ENCODE measurements at regions not wholly inside any gene's neighbourhood (a gene's known extent, or its start where the extent isn't known, plus 50 kb on each side); places are given as distances from the start of the nearest gene placed in this dataset.
"Not testable (repeated sequence)": the region's sequence is repeated elsewhere in the genome, so short reads cannot be mapped to it uniquely, and the experiment has no call there.

DNA sequence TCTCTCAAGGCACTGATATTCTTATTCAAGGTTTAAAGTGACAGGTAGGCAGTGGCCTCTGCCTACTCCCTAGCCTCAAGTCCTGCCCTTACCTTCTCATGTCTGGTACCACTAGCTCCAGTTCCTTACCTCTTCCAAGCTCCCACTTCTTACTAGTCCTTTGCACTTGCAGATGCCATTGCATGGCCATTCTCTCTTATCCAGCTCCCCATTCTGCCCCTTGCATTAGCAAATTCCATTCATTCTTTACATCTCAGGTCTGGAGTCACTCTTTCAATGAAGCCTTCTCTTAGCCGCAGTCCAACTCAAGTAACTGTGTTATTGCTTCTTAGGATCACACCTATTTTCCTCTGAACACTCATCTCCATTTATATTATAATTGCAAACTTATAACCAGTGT, 807.1 kb downstream of the EDEM1 start:
- DNase-seq (ENCODE audit: low spot score): no peak

- no peak for DNase-seq (ENCODE audit: low spot score)
These were observed 830.9 kb downstream of the EDEM1 start for GRCh38 chr3:6018456-6018855.

DNA sequence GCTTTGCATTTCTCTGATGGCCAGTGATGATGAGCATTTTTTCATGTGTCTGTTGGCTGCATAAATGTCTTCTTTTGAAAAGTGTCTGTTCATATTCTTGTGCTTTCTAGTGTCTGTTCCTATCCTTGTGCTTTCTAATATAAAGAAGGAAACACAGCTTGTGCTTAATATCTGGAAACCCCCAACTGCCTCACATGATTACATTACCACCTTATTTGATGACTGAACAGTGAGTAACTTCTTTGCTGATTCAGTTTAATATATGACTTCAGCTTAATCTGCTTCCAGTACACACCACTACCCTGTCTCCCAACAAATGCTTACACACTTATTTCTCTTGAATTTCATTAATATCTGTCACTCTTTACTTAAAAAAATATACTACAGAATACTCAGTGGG, 835.1 kb downstream of the EDEM1 start:
- DNase-seq (ENCODE audit: low spot score): no peak

DNA sequence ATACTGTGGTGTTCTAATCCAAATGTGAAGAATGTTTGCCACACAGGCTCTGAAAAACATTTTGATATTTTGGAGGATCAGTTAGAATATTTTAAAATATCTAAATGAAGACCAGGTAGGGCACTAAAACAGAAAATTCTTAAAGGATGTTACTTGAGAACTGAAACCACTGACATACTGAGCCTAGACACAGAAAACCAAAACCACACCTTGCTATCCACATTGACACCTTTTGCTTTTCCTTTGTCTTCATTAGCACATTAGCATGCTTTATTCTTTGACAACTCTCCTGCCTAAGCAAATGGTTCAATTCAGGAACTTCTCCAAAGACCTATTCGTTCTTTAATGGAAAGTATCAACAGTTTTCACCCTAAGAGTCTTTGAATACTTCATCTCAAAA, 835.9 kb upstream of the GRM7 start:
- no peak for DNase-seq (ENCODE audit: low spot score)

DNA sequence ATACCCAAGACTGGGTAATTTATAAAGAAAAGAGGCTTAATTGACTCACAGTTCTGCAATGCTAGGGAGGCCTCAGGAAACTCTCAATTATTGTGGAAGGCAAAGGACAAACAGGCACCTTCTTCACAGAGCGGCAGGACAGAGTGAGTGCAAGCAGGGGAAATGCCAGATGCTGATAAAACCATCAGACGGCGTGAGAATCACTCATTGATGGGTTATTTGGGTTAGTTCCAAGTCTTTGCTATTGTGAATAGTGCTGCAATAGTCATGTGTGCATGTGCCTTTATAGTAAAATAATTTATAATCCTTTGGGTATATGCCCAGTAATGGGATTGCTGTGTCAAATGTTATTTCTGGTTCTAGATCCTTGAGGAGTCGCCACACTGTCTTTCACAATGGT, 830.3 kb upstream of the GRM7 start:
- DNase-seq (ENCODE audit: low spot score): not testable (repeated sequence)

- no peak for DNase-seq (ENCODE audit: low spot score)
These were observed 825.3 kb upstream of the GRM7 start for GRCh38 chr3:6035626-6036025.

GRCh38 chr3:6039971-6040370, 820.9 kb upstream of the GRM7 start:
- DNase-seq (ENCODE audit: low spot score): no peak

DNA sequence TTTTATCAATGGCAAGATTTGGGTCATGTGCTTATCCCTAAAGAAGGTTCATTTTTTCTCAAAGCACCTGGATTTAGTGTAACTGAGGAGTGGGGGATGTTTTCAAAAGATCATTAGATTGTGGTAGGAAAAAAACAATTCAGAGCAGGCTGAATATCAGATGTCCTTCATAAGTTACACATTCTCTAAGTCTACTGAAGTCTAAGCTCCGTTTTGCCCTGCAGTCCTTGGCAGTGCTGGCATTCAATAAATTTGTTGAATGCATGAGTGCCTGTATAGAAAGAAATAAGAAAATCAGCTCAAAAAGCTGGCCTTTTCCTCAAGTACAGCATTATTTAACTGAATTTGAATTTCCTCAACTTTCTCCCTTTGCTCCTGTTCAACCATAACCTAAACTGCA, 819.0 kb upstream of the GRM7 start:
- no peak for DNase-seq (ENCODE audit: low spot score)

DNA sequence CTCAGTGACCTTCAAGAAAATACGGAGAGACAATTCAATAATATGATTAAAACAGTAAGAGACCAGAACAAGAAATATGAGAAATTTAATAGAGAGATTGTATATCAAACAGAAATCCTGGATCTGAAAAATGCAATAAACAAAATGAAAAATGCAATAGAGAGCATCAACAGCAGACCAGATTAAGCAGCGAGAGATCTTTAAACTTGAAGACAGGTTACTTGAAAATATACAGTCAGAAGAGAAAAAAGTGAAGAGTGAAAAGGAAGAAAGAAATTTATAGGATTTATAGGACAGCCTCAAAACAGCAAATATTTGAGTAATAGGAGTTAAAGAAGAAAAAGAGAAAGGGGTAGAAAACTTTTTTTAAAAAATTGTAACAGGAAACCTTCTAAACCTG, 813.9 kb upstream of the GRM7 start:
- no peak for DNase-seq (ENCODE audit: low spot score)

DNA sequence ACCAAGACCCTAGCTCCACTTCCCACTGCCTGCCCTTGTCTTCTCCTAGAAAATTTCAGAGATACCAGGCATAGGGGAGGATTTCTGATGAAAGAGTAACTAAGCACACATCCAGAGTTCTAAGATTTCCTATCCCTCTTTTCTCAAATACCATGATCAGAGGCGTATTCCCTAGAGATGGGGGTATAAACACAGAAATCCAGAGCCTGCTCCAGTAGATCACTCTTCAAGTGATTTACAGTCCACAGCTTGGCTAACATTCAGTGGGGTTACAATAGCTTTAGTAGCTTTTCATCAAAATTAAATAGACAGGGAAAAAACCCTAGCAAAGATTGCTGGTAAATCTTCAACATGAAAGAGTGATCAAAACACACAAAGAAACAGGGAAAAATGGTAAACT, 800.7 kb upstream of the GRM7 start:
- no peak for DNase-seq (ENCODE audit: low spot score)

- no peak for DNase-seq (ENCODE audit: low spot score)
These were observed 798.4 kb upstream of the GRM7 start for GRCh38 chr3:6062261-6063187.

GRCh38 chr3:6066397-6066796, 794.5 kb upstream of the GRM7 start:
- no peak for DNase-seq (ENCODE audit: low spot score)

- DNase-seq (ENCODE audit: low spot score): not testable (repeated sequence)
These were observed 793.9 kb upstream of the GRM7 start for GRCh38 chr3:6066868-6067578.

- no peak for DNase-seq (ENCODE audit: low spot score)
These were observed 786.0 kb upstream of the GRM7 start for GRCh38 chr3:6074952-6075351.

DNA sequence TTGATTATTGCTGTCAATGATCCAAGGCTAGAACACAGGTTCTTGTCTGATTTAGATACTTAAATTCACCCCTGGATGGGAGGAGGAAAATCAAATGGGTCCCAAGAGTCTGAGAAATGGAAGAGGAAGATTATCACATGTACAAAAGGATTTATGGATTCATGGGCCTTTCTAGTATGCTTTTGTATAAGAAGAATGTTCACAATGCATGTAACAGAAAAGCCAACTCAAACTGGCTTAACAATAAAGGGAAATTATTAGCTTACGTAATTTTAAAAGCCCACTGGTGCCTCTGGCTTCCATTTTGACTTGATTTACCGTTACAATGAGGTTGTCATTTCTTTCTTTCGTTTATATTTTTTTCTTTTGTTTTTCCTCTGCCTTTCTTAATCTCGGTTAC, 782.5 kb upstream of the GRM7 start:
- DNase-seq (ENCODE audit: low spot score): no peak

DNA sequence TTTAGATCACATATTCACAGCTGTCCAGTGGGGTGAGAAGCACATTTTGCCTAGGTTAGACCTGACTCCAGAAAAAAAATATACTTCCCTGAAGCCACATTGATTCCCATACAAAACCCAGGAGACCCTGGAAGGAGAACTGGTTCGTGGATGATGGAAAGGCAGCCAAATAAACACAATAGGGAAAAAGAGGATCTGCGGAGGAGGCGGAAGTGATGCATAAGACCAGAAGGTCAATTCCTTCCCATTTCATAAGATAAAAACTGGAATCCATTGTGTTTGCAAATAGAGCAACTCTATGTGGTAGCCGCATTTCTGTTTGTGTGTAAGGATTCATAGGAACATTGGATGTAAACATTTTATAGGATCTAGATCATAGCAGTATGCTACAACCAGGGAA, 781.9 kb upstream of the GRM7 start:
- no peak for DNase-seq (ENCODE audit: low spot score)

DNA sequence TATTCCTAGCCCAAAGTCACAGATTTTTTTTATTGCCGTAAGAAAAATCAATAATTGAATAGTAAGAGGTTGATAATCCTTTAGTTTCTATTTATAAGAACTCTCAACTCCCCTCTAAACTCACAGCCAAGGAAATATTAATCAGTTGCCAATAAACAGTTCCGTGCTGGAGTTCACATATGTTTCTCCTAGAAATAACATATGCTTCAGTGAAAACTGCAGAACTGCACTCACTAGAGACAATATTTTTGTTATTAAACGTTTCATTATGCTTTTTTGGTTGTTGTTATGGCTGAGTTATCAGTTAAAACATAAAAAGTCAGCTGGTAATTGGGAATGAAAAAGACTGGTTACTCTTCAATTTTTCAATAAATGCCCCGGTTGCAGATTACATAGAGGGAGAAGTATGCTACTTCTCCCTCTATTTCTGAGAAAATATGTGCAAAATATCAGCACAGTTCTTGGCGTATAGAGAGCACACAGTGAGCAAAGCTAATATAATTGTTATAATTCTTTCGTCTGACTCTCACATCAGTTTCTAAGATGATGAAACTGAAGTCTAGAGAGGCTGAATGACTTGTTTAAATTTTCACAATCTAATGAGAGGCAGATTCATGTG, 781.2 kb upstream of the GRM7 start:
- no peak for DNase-seq (ENCODE audit: low spot score)

- no peak for DNase-seq (ENCODE audit: low spot score)
These were observed 772.5 kb upstream of the GRM7 start for GRCh38 chr3:6088433-6088832.

DNA sequence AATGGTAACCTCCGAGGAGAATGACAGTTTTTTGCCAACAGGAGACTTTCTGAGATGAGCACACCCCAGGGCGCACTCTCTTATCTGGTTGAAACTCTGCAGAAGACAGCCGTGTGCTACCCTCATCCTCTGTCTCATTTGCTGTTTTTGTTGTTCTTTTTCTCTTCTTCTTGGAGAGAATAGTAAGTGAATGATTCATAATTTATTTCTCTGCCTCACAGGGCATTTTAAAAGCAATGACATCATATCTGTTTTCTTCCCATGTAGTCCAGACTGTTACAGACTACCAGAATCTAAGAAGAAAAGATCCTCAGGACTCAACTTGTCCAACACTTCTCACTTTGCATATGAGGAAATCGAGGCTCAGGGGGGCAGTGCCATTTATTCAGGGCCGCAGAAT, 771.1 kb upstream of the GRM7 start:
- no peak for DNase-seq (ENCODE audit: low spot score)

DNA sequence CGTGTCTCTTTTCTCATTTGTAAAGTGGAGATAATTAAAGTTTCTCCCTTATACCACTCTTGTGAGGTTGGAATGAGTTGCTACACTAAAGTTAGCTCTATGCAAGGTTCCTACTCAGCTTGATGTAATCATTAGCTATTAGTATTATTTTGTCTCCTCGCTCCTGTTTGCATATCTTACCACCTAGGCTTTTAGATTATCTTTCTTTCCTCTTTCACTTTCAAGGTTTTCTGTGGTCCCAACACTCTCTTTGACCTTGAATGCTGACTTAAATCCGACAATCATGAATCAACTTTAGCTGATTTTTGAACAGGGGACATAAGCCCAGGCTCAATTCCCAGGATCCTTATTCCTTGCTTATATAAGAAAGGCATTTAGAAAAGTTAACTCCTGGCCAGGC, 769.7 kb upstream of the GRM7 start:
- DNase-seq (ENCODE audit: low spot score): no peak

DNA sequence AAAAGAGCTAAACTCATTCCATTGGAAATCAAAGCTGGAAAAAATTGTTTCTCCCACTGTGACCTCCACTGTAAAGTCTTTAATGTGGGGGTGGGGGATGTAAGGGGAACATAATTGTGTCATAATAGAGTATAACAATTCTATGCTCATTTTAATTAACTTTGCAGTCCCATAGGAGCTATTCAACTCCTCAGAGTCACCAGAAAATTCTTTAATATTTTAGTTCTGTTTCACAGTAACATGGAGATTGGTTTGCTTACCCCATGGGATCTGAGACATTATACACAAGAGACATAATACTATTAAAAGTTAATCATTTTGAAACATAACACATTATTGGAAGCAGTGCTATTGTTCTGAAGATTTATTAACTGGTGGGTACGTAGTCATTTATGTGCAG, 765.9 kb upstream of the GRM7 start:
- DNase-seq (ENCODE audit: low spot score): no peak

DNA sequence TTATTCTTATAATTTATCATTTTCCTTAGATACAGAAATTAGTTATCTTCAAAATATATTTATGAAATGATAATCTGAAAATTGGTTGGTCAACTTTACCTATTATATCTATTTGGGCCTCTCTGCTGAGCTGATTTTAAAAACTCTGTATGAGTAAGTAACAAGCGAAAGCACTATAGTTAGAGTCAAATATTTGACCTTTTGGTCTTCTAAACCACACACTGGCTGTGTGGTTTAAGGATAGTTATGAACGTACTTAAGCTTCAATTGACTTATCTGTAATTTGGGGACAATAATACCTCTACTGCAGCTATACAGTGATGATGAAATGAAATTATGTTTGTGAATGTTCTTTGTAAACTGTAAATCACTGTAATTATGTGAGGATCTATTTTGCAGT, 763.9 kb upstream of the GRM7 start:
- DNase-seq (ENCODE audit: low spot score): no peak

DNA sequence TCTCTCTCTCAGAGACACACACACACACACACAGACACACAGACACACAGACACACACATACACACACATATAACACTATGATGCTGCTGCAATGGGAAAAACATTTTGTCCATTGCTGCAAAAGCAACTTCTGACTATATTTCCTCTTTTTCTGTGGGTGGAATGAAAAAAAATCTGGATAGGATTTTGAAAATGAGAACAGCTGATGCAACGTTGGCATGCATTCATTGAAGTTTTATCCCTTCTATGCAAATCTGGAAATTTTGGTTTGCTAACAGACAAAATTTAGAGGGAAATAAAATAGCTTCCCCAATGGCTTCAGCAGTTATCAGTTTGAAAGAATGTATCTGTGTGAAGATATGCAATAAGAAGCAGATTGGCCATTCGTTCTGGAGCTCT, 763.4 kb upstream of the GRM7 start:
- no peak for DNase-seq (ENCODE audit: low spot score)

Measured in hepatic stellate cell (primary cell).